ENCODE measurements at regions not wholly inside any gene's neighbourhood (a gene's known extent, or its start where the extent isn't known, plus 50 kb on each side); places are given as distances from the start of the nearest gene placed in this dataset.

- H3K9me3 Mint-ChIP-seq = no peaks in the 10 kb centered on the region
- no peaks in the 10 kb centered on the region for H3K4me1 Mint-ChIP-seq (ENCODE audit: low read depth)
- H3K27ac Mint-ChIP-seq = no peak overlapping the region
- no peaks in the 10 kb centered on the region for H3K36me3 Mint-ChIP-seq (ENCODE audit: low read depth)
- no peak for DNase-seq (ENCODE audit: low spot score)
- no peak overlapping the region for H3K4me3 Mint-ChIP-seq
- H3K27me3 Mint-ChIP-seq (ENCODE audit: insufficient read depth) = no peaks in the 10 kb centered on the region
- intact Hi-C loops (cut with micrococcal nuclease) = no loop called here
These were observed 173.9 kb downstream of the CALCRL start for GRCh38 chr2:187274146-187274545.

DNA sequence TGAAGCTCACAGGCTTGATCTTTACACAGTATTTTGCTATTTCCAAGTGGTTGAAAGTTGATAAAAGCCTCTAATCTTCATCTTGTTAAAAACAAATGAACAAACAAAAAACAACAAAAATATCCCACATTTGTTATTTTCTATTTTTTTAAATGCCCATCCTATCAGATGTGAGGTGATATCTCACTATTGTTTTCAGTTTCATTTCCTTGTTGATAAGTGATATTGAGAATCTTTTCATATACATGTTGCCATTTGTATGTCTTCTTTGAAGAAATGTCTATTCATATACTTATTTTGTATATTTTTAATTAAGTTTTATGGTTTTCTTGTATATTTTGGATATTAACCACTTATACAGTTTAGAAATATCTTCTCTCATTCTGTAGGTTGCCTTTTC, 175.8 kb downstream of the CALCRL start:
- Mint-ChIP-seq H3K27ac (no peak overlapping the region), H3K9me3 (no peaks in the 10 kb centered on the region), H3K4me1 (ENCODE audit: low read depth) (no peaks in the 10 kb centered on the region), H3K27me3 (ENCODE audit: insufficient read depth) (no peaks in the 10 kb centered on the region), H3K36me3 (ENCODE audit: low read depth) (no peaks in the 10 kb centered on the region), H3K4me3 (no peak overlapping the region)
- DNase-seq (ENCODE audit: low spot score) = no peak
- intact Hi-C loops (cut with micrococcal nuclease) = no loop called here

GRCh38 chr2:187271825-187272224, 176.2 kb downstream of the CALCRL start:
- intact Hi-C loops (cut with micrococcal nuclease) = no loop called here
- Mint-ChIP-seq H3K27me3 (ENCODE audit: insufficient read depth) (no peaks in the 10 kb centered on the region), H3K27ac (no peak overlapping the region), H3K4me3 (no peak overlapping the region), H3K36me3 (ENCODE audit: low read depth) (no peaks in the 10 kb centered on the region), H3K4me1 (ENCODE audit: low read depth) (no peaks in the 10 kb centered on the region), H3K9me3 (no peaks in the 10 kb centered on the region)
- DNase-seq (ENCODE audit: low spot score) = no peak

DNA sequence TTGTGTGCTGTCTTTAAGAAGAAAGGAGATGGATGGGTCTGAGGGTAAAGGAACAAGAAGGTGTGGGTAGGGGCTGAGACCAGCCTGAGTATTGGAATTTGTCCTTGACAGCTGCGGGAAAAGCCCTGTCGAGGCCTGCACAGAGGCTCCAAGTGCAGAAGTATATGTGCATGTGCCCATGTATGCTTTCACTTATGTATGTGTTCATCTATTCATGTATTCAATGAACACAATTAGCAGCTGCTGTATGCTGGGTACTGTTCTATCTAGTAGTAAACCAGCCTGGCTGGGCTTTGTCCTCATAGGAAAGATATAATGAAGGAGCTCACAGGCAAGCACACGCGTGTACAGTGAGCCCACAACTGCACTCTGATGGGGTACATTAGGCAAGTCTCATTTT, 181.4 kb downstream of the CALCRL start:
- intact Hi-C loops (cut with micrococcal nuclease) = no loop called here
- H3K27ac Mint-ChIP-seq = no peak overlapping the region

GRCh38 chr2:187266147-187266546, 181.9 kb downstream of the CALCRL start:
- intact Hi-C loops (cut with micrococcal nuclease) = no loop called here
- H3K36me3 Mint-ChIP-seq (ENCODE audit: low read depth) = no peaks in the 10 kb centered on the region
- H3K9me3 Mint-ChIP-seq = no peaks in the 10 kb centered on the region
- H3K4me1 Mint-ChIP-seq (ENCODE audit: low read depth) = no peaks in the 10 kb centered on the region
- DNase-seq (ENCODE audit: low spot score) = no peak
- H3K27me3 Mint-ChIP-seq (ENCODE audit: insufficient read depth) = no peaks in the 10 kb centered on the region
- no peak overlapping the region for H3K27ac Mint-ChIP-seq
- H3K4me3 Mint-ChIP-seq = no peak overlapping the region

More for the DNA sequence above, 181.4 kb downstream of the CALCRL start:
- H3K9me3 Mint-ChIP-seq = no peaks in the 10 kb centered on the region
- H3K27me3 Mint-ChIP-seq (ENCODE audit: insufficient read depth) = no peaks in the 10 kb centered on the region
- H3K36me3 Mint-ChIP-seq (ENCODE audit: low read depth) = no peaks in the 10 kb centered on the region
- no peak for DNase-seq (ENCODE audit: low spot score)
- no peak overlapping the region for H3K4me3 Mint-ChIP-seq
- H3K4me1 Mint-ChIP-seq (ENCODE audit: low read depth) = no peaks in the 10 kb centered on the region

GRCh38 chr2:187264612-187265011, 183.4 kb downstream of the CALCRL start:
- H3K4me1 Mint-ChIP-seq (ENCODE audit: low read depth) = no peaks in the 10 kb centered on the region
- no peak overlapping the region for H3K4me3 Mint-ChIP-seq
- no peaks in the 10 kb centered on the region for H3K9me3 Mint-ChIP-seq
- H3K27me3 Mint-ChIP-seq (ENCODE audit: insufficient read depth) = no peaks in the 10 kb centered on the region
- no peaks in the 10 kb centered on the region for H3K36me3 Mint-ChIP-seq (ENCODE audit: low read depth)
- intact Hi-C loops (cut with micrococcal nuclease) = no loop called here
- H3K27ac Mint-ChIP-seq = no peak overlapping the region
- no peak for DNase-seq (ENCODE audit: low spot score)

- intact Hi-C loops (cut with micrococcal nuclease) = no loop called here
- Mint-ChIP-seq H3K9me3 (no peaks in the 10 kb centered on the region), H3K27me3 (ENCODE audit: insufficient read depth) (no peaks in the 10 kb centered on the region), H3K4me3 (no peak overlapping the region), H3K27ac (no peak overlapping the region), H3K36me3 (ENCODE audit: low read depth) (no peaks in the 10 kb centered on the region), H3K4me1 (ENCODE audit: low read depth) (no peaks in the 10 kb centered on the region)
- DNase-seq (ENCODE audit: low spot score) = no peak
These were observed 184.1 kb downstream of the CALCRL start for GRCh38 chr2:187263675-187264560.

DNA sequence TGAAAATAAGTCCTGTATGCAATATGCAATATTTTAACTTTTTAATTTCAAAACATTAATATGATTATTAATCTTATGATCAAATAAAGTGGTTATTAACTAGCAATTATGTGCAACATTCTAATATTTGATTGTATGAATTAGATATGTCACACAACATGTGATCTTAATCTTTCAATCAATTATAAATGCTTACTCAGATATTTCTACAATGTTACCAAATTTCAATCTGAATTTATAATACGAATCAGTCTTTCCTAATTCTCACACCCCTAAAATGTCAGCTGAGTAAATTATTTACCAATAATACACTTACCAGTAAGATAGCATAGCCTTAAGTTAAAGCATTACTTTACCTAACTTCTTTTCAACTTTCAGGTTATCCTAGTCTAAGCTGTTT, 186.3 kb downstream of the CALCRL start:
- H3K4me1 Mint-ChIP-seq (ENCODE audit: low read depth) = no peaks in the 10 kb centered on the region
- H3K27me3 Mint-ChIP-seq (ENCODE audit: insufficient read depth) = no peaks in the 10 kb centered on the region
- H3K36me3 Mint-ChIP-seq (ENCODE audit: low read depth) = no peaks in the 10 kb centered on the region
- intact Hi-C loops (cut with micrococcal nuclease) = no loop called here
- no peak overlapping the region for H3K4me3 Mint-ChIP-seq
- DNase-seq (ENCODE audit: low spot score) = no peak
- no peak overlapping the region for H3K27ac Mint-ChIP-seq
- H3K9me3 Mint-ChIP-seq = no peaks in the 10 kb centered on the region

GRCh38 chr2:187252063-187252462, 196.0 kb downstream of the CALCRL start:
- no peak for DNase-seq (ENCODE audit: low spot score)
- Mint-ChIP-seq H3K27me3 (ENCODE audit: insufficient read depth) (no peaks in the 10 kb centered on the region), H3K4me3 (no peak overlapping the region), H3K27ac (no peak overlapping the region), H3K9me3 (no peaks in the 10 kb centered on the region), H3K4me1 (ENCODE audit: low read depth) (no peaks in the 10 kb centered on the region), H3K36me3 (ENCODE audit: low read depth) (no peaks in the 10 kb centered on the region)
- intact Hi-C loops (cut with micrococcal nuclease) = no loop called here

DNA sequence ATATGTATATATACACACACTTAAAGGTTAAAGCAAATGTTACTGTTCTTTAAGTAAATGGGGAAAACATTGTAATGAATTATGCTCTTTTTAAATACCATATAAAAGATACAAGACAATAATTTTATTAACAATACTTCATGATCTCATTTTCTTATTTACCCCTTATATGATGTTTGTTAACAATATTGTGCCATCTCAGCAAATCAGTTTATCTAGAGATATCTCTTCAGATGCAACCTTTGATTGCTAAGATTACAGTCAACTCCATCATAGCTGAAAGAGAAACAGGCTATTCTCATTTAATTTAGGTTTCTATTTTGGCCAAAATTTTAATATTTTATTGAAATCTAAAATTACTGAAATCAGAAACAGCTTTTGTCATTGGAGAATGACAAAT, 197.9 kb downstream of the CALCRL start:
- Mint-ChIP-seq H3K27ac (no peak overlapping the region), H3K4me3 (no peak overlapping the region), H3K9me3 (no peaks in the 10 kb centered on the region), H3K4me1 (ENCODE audit: low read depth) (no peaks in the 10 kb centered on the region), H3K27me3 (ENCODE audit: insufficient read depth) (no peaks in the 10 kb centered on the region), H3K36me3 (ENCODE audit: low read depth) (no peaks in the 10 kb centered on the region)
- DNase-seq (ENCODE audit: low spot score) = no peak
- intact Hi-C loops (cut with micrococcal nuclease) = no loop called here

GRCh38 chr2:187233811-187234210, 214.2 kb downstream of the CALCRL start:
- Mint-ChIP-seq H3K4me1 (ENCODE audit: low read depth) (no peaks in the 10 kb centered on the region), H3K4me3 (no peak overlapping the region), H3K27me3 (ENCODE audit: insufficient read depth) (no peaks in the 10 kb centered on the region), H3K27ac (no peak overlapping the region), H3K9me3 (no peaks in the 10 kb centered on the region), H3K36me3 (ENCODE audit: low read depth) (no peaks in the 10 kb centered on the region)
- intact Hi-C loops (cut with micrococcal nuclease) = no loop called here
- DNase-seq (ENCODE audit: low spot score) = no peak

- DNase-seq (ENCODE audit: low spot score) = no peak
- Mint-ChIP-seq H3K9me3 (no peaks in the 10 kb centered on the region), H3K36me3 (ENCODE audit: low read depth) (no peaks in the 10 kb centered on the region), H3K4me3 (no peak overlapping the region), H3K27ac (no peak overlapping the region), H3K4me1 (ENCODE audit: low read depth) (no peaks in the 10 kb centered on the region), H3K27me3 (ENCODE audit: insufficient read depth) (no peaks in the 10 kb centered on the region)
- intact Hi-C loops (cut with micrococcal nuclease) = no loop called here
These were observed 215.3 kb downstream of the CALCRL start for GRCh38 chr2:187232749-187233148.

DNA sequence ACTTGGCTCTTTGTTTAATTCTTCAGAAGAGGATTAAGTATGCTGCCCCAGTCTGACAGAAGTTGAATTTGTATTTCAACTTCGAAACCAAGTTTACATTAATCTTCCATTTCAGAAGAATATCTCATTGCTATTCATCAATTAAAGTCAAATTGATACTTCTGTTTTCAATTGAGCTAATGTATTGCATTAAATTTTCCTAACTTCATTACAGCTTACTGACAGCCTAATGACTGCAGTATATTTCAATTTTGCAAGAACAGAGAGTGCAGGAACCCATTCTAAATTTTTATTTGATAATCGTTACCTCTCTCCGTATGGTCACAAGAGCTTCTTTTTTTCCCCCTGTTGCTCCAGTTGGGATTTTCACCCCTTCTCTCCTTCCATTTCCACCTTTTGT, 218.0 kb downstream of the CALCRL start:
- DNase-seq (ENCODE audit: low spot score) = no peak
- no peak overlapping the region for H3K27ac Mint-ChIP-seq
- no peaks in the 10 kb centered on the region for H3K27me3 Mint-ChIP-seq (ENCODE audit: insufficient read depth)
- H3K4me1 Mint-ChIP-seq (ENCODE audit: low read depth) = no peaks in the 10 kb centered on the region
- H3K4me3 Mint-ChIP-seq = no peak overlapping the region
- H3K36me3 Mint-ChIP-seq (ENCODE audit: low read depth) = no peaks in the 10 kb centered on the region
- intact Hi-C loops (cut with micrococcal nuclease) = no loop called here
- no peaks in the 10 kb centered on the region for H3K9me3 Mint-ChIP-seq

- Mint-ChIP-seq H3K36me3 (ENCODE audit: low read depth) (no peaks in the 10 kb centered on the region), H3K27me3 (ENCODE audit: insufficient read depth) (no peaks in the 10 kb centered on the region), H3K4me3 (no peak overlapping the region), H3K27ac (no peak overlapping the region), H3K4me1 (ENCODE audit: low read depth) (no peaks in the 10 kb centered on the region), H3K9me3 (no peaks in the 10 kb centered on the region)
- intact Hi-C loops (cut with micrococcal nuclease) = no loop called here
- no peak for DNase-seq (ENCODE audit: low spot score)
These were observed 219.1 kb downstream of the CALCRL start for GRCh38 chr2:187228986-187229385.

Data from activated T-helper 1 cell treated with anti-CD3 and anti-CD28 coated beads, Interleukin-12 subunit alpha, Interleukin-12 subunit beta, Interleukin-2, Interleukin-4 antibody, amounts not matched to agents 30 ng/mL and 10 ng/mL and 1 ng/mL, durations not matched to agents 14 hours and 24 hours and 36 hours (primary cell).